IMR-90 (cell line): ENCODE measurements at regions not wholly inside any gene's neighbourhood (a gene's known extent, or its start where the extent isn't known, plus 50 kb on each side); places are given as distances from the start of the nearest gene placed in this dataset.

Source experiments
- ATAC-seq: fragments of 200-7000 bp; cut with Tn5 transposase; 2 replicates; pipeline ENCODE4 v1.9.1; 2020; ENCODE audit warnings: low read depth, mild to moderate bottlenecking, moderate library complexity
- BruUV-seq: library from RNA; stranded (reverse); fragments of 400-500 nt; replicated peaks from 2 replicates; lab custom pipeline; 2021; lab: Mats Ljungman, UMichigan
- CTCF ChIA-PET: fragments of 300-600 bp; formaldehyde crosslinking; extraction: SDS; loops from one replicate; lab custom pipeline; 2021; ENCODE audit warnings: antibody characterized with exemption; lab: Yijun Ruan, JAX
- POLR2A ChIA-PET: fragments of 300-600 bp; sonication (Branson Sonifier 250); formaldehyde crosslinking; loops from one replicate; lab custom pipeline; 2022; ENCODE audit warnings: antibody characterized with exemption; ENCODE audit not compliant: unreplicated experiment; lab: Charles Lee
- DNase-seq: peaks from one replicate; pipeline ENCODE4 v3.0.0; 2013
- H2AFZ ChIP-seq: replicated peaks from 2 replicates; pipeline ENCODE3; 2013; ENCODE audit warnings: low read length, mild to moderate bottlenecking; ENCODE audit not compliant: poor library complexity
- H2AK5ac ChIP-seq: 2 replicates; pipeline ENCODE4 v1.6.1; 2013; ENCODE audit warnings: low read depth, low read length, inconsistent platforms
- H2AK9ac ChIP-seq: replicated peaks from 2 replicates; pipeline ENCODE3; 2013; ENCODE audit warnings: mild to moderate bottlenecking, low read depth, low read length, moderate library complexity; ENCODE audit not compliant: poor library complexity
- H2BK120ac ChIP-seq: 2 replicates; pipeline ENCODE4 v1.6.1; 2013; ENCODE audit warnings: low read depth, low read length, inconsistent platforms
- H2BK15ac ChIP-seq: 3 replicates; pipeline ENCODE4 v1.6.1; 2013; ENCODE audit warnings: low read depth, low read length, inconsistent platforms
- H2BK20ac ChIP-seq: 2 replicates; pipeline ENCODE4 v1.6.1; 2013; ENCODE audit warnings: low read depth, mild to moderate bottlenecking, inconsistent platforms, low read length, moderate library complexity
- H2BK5ac ChIP-seq: 2 replicates; pipeline ENCODE4 v1.6.1; 2013; ENCODE audit warnings: mild to moderate bottlenecking, low read depth, low read length, inconsistent platforms; ENCODE audit not compliant: poor library complexity, severe bottlenecking
- H3K14ac ChIP-seq: replicated peaks from 2 replicates; pipeline ENCODE4 v1.6.1; 2013; ENCODE audit warnings: low read depth, low read length, inconsistent platforms
- H3K18ac ChIP-seq: 2 replicates; pipeline ENCODE4 v1.6.1; 2013; ENCODE audit warnings: low read depth, low read length, control low read depth
- H3K23ac ChIP-seq: 2 replicates; pipeline ENCODE4 v1.6.1; 2013; ENCODE audit warnings: low read depth, low read length, inconsistent platforms
- H3K27ac ChIP-seq: 2 replicates; pipeline ENCODE4 v1.5.1; 2013; ENCODE audit warnings: mild to moderate bottlenecking, control low read depth, low read length; ENCODE audit not compliant: insufficient read depth
- H3K27me3 ChIP-seq: 2 replicates; pipeline ENCODE4 v1.6.1; 2013; ENCODE audit warnings: low read length; ENCODE audit not compliant: control insufficient read depth, insufficient read depth
- H3K36me3 ChIP-seq: 2 replicates; pipeline ENCODE4 v1.6.1; 2013; ENCODE audit warnings: low read length, mixed read lengths; ENCODE audit not compliant: control insufficient read depth, insufficient read depth
- H3K4ac ChIP-seq: 2 replicates; pipeline ENCODE4 v1.6.1; 2013; ENCODE audit warnings: low read depth, low read length, inconsistent platforms
- H3K4me1 ChIP-seq: 2 replicates; pipeline ENCODE4 v1.6.1; 2013; ENCODE audit warnings: low read length, mixed read lengths; ENCODE audit not compliant: control insufficient read depth, insufficient read depth
- H3K4me2 ChIP-seq: 2 replicates; pipeline ENCODE4 v1.6.1; 2013; ENCODE audit warnings: low read depth, mild to moderate bottlenecking, control low read depth, low read length, moderate library complexity
- H3K4me3 ChIP-seq: 2 replicates; pipeline ENCODE4 v1.5.1; 2013; ENCODE audit warnings: low read depth, mild to moderate bottlenecking, control low read depth, low read length, moderate library complexity; ENCODE audit not compliant: insufficient read depth
- H3K56ac ChIP-seq: 2 replicates; pipeline ENCODE4 v1.6.1; 2013; ENCODE audit warnings: low read length, inconsistent platforms; ENCODE audit not compliant: insufficient read depth; ENCODE audit errors: extremely low read depth
- H3K79me1 ChIP-seq, 2 experiments: 2 replicates each; pipeline ENCODE4 v1.6.1; 2013; ENCODE audit warnings: low read length in 2 of 2, inconsistent platforms in 1 of 2, low read depth in 1 of 2
- H3K9ac ChIP-seq: 2 replicates; pipeline ENCODE4 v1.6.1; 2013; ENCODE audit warnings: low read depth, low read length, control low read depth
- H3K9me1 ChIP-seq: 2 replicates; pipeline ENCODE4 v1.6.1; 2013; ENCODE audit warnings: low read length, inconsistent platforms; ENCODE audit not compliant: insufficient read depth
- H3K9me3 ChIP-seq: 2 replicates; pipeline ENCODE4 v1.6.1; 2013; ENCODE audit warnings: low read length; ENCODE audit not compliant: control insufficient read depth, insufficient read depth
- H4K20me1 ChIP-seq: 2 replicates; pipeline ENCODE4 v1.6.1; 2013; ENCODE audit warnings: low read length, inconsistent platforms; ENCODE audit not compliant: insufficient read depth
- H4K5ac ChIP-seq: 2 replicates; pipeline ENCODE4 v1.6.1; 2013; ENCODE audit warnings: mild to moderate bottlenecking, low read depth, low read length, control low read depth
- H4K8ac ChIP-seq, 2 experiments: 2 replicates each; pipeline ENCODE4 v1.6.1; 2013; ENCODE audit warnings: low read depth in 2 of 2, low read length in 2 of 2, control low read depth in 1 of 2, inconsistent platforms in 1 of 2
- H4K91ac ChIP-seq: 2 replicates; pipeline ENCODE4 v1.6.1; 2013; ENCODE audit warnings: low read depth, low read length, inconsistent platforms; ENCODE audit not compliant: insufficient read depth
- BHLHE40 ChIP-seq: fragments of 150-350 bp; IDR thresholded peaks from 2 replicates; pipeline ENCODE4 v1.6.1; 2016; ENCODE audit warnings: mild to moderate bottlenecking, low read depth, low read length
- CEBPB ChIP-seq: IDR thresholded peaks from 2 replicates; pipeline ENCODE4 v1.6.1; 2012; ENCODE audit warnings: low read depth, low read length, improper control_type of control experiment
- CHD1 ChIP-seq: IDR thresholded peaks from 2 replicates; pipeline ENCODE4 v1.6.1; 2012; ENCODE audit warnings: low read depth, low read length, improper control_type of control experiment
- FOS ChIP-seq: fragments of 150-350 bp; IDR thresholded peaks from 2 replicates; pipeline ENCODE4 v1.6.1; 2016; ENCODE audit warnings: low read depth, low read length
- MAFK ChIP-seq: IDR thresholded peaks from 2 replicates; pipeline ENCODE4 v1.6.1; 2012; ENCODE audit warnings: low read depth, low read length, improper control_type of control experiment
- MAZ ChIP-seq: IDR thresholded peaks from 2 replicates; pipeline ENCODE4 v1.6.1; 2012; ENCODE audit warnings: low read depth, mild to moderate bottlenecking, low read length, improper control_type of control experiment, moderate library complexity, borderline replicate concordance
- MXI1 ChIP-seq: IDR thresholded peaks from 2 replicates; pipeline ENCODE4 v1.6.1; 2012; ENCODE audit warnings: low read depth, mild to moderate bottlenecking, low read length, moderate library complexity, borderline replicate concordance
- NFE2L2 ChIP-seq: fragments of 150-350 bp; IDR thresholded peaks from 2 replicates; pipeline ENCODE4 v1.6.1; 2016; ENCODE audit warnings: low read depth, mild to moderate bottlenecking, low read length
- POLR2A ChIP-seq: IDR thresholded peaks from 2 replicates; pipeline ENCODE4 v1.6.1; 2012; ENCODE audit warnings: mild to moderate bottlenecking, low read depth, low read length
- RAD21 ChIP-seq: IDR thresholded peaks from 2 replicates; pipeline ENCODE4 v1.6.1; 2012; ENCODE audit warnings: low read length, improper control_type of control experiment
- RCOR1 ChIP-seq: IDR thresholded peaks from 2 replicates; pipeline ENCODE4 v1.6.1; 2012; ENCODE audit warnings: mild to moderate bottlenecking, low read length, improper control_type of control experiment; ENCODE audit not compliant: insufficient replicate concordance
- RFX5 ChIP-seq: IDR thresholded peaks from 2 replicates; pipeline ENCODE4 v1.8.0; 2012; ENCODE audit warnings: low read depth, mild to moderate bottlenecking, low read length, moderate library complexity
- SMC3 ChIP-seq: fragments of 150-350 bp; IDR thresholded peaks from 2 replicates; pipeline ENCODE4 v1.6.1; 2016; ENCODE audit warnings: low read depth, mild to moderate bottlenecking, antibody characterized with exemption, low read length, moderate library complexity
- WGBS, 2 experiments: methylation state at CpG; one replicate each; pipeline versions ENCODE4 v1.1.5 to v1.1.7; 2013; ENCODE audit warnings: missing lambda C conversion rate in 2 of 2; ENCODE audit not compliant: insufficient read length in 1 of 2; ENCODE audit errors: extremely low coverage in 2 of 2; 5-methylcytosine and 5-hydroxymethylcytosine counted together
- dilution Hi-C: fragments of 300-500 bp; cut with HindIII; formaldehyde crosslinking; loops from one replicate; pipeline ENCODE4 v1.14.3; 2018; ENCODE audit warnings: low sequenced_read_pairs; ENCODE audit not compliant: unreplicated experiment
- in situ Hi-C: fragments of 300-500 bp; cut with MboI; formaldehyde crosslinking; loops from 3 replicates; pipeline ENCODE4 v1.14.3; 2019; ENCODE audit warnings: low sequenced_read_pairs, inconsistent platforms, mixed read lengths
- intact Hi-C: fragments of 100-400 bp; cut with micrococcal nuclease; formaldehyde crosslinking; loops from 2 replicates; pipeline ENCODE4 v1.10.0; 2022
- TF ChIP-seq, protein P1 (sequence below): fragments of 150-350 bp; IDR thresholded peaks from 2 replicates; pipeline ENCODE4 v1.6.1; 2017; ENCODE audit warnings: mild to moderate bottlenecking, antibody characterized with exemption, low read length, low read depth
- TF ChIP-seq, protein P2 (sequence below): fragments of 150-350 bp; IDR thresholded peaks from 2 replicates; pipeline ENCODE4 v1.6.1; 2016; ENCODE audit warnings: low read depth, mild to moderate bottlenecking, low read length, moderate library complexity, borderline replicate concordance
- TF ChIP-seq, protein P3 (sequence below): conservative IDR thresholded peaks from 2 replicates; pipeline ENCODE4 v1.5.1; 2012; ENCODE audit warnings: mild to moderate bottlenecking, low read depth, low read length, improper control_type of control experiment

DNA sequence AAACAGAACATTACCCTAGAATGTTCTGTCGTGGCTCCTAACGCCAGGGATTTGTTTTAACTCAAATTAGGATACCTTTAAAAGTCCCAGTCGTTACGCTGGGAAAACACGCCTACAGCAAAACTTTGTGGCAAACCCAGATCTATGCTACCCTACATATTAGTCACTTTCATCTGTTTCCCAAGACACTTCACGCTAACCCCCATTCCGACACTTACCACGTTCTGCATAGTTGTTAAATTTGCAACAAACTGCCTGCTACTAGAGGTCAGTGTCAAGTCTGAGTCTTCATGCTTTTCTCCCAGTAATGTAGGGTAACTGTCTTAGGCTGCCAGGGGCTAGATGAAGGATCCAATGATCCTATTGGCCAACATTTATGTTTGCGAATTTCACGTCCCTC lies 140.3 kb downstream of the RASEF start:
- no peak overlapping the region for H3K18ac ChIP-seq
- no TSS peak for BruUV-seq
- H4K8ac ChIP-seq: no peak overlapping the region
- ChIA-PET POLR2A (no interaction called here), CTCF (no interaction called here)
- no peaks in the 10 kb centered on the region; the same call in 1 of the 2 replicates for H3K27me3 ChIP-seq
- H4K91ac ChIP-seq: no peak overlapping the region
- H3K9me3 ChIP-seq: no peaks in the 10 kb centered on the region
- H3K14ac ChIP-seq: no peak overlapping the region
- H2BK120ac ChIP-seq: no peak overlapping the region
- dilution Hi-C loops: no loop called here
- DNase-seq (no peak), ATAC-seq (no peak)
- no peak overlapping the region for H3K4me3 ChIP-seq
- H4K5ac ChIP-seq: no peak overlapping the region
- no peak overlapping the region for H2AFZ ChIP-seq
- no peak overlapping the region for H3K4ac ChIP-seq
- no peak overlapping the region for H3K4me2 ChIP-seq
- H3K9ac ChIP-seq: no peak overlapping the region
- H3K4me1 ChIP-seq: no peaks in the 10 kb centered on the region
- H2BK15ac ChIP-seq: no peak overlapping the region
- H3K36me3 ChIP-seq: no peaks in the 10 kb centered on the region
- no peaks in the 10 kb centered on the region for H3K9me1 ChIP-seq
- H3K79me1 ChIP-seq: no peaks in the 10 kb centered on the region
- in situ Hi-C loops: no loop called here
- no peaks in the 10 kb centered on the region for H4K20me1 ChIP-seq
- H3K23ac ChIP-seq: no peak overlapping the region
- no peak overlapping the region for H2AK5ac ChIP-seq
- H2AK9ac ChIP-seq: no peak overlapping the region
- no peak overlapping the region for H3K56ac ChIP-seq
- H2BK5ac ChIP-seq: no peak overlapping the region
- WGBS, 2 experiments: no CpG with 5 or more reads among the region's 10 CpGs
- no peak for TF ChIP-seq MAFK
- TF ChIP-seq MXI1: no peak
- no peak for TF ChIP-seq RFX5
- TF ChIP-seq BHLHE40: no peak
- TF ChIP-seq FOS: no peak
- TF ChIP-seq CEBPB: no peak
- TF ChIP-seq MAZ: no peak
- no peak for TF ChIP-seq CHD1
- TF ChIP-seq NFE2L2: no peak
- no peak for TF ChIP-seq SMC3
- TF ChIP-seq, protein P1, sequence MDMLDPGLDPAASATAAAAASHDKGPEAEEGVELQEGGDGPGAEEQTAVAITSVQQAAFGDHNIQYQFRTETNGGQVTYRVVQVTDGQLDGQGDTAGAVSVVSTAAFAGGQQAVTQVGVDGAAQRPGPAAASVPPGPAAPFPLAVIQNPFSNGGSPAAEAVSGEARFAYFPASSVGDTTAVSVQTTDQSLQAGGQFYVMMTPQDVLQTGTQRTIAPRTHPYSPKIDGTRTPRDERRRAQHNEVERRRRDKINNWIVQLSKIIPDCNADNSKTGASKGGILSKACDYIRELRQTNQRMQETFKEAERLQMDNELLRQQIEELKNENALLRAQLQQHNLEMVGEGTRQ: no peak
- TF ChIP-seq RCOR1: no peak
- no peak for TF ChIP-seq RAD21
- TF ChIP-seq POLR2A: no peak
- TF ChIP-seq, protein P2, sequence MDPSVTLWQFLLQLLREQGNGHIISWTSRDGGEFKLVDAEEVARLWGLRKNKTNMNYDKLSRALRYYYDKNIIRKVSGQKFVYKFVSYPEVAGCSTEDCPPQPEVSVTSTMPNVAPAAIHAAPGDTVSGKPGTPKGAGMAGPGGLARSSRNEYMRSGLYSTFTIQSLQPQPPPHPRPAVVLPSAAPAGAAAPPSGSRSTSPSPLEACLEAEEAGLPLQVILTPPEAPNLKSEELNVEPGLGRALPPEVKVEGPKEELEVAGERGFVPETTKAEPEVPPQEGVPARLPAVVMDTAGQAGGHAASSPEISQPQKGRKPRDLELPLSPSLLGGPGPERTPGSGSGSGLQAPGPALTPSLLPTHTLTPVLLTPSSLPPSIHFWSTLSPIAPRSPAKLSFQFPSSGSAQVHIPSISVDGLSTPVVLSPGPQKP: no peak
- TF ChIP-seq, protein P3, sequence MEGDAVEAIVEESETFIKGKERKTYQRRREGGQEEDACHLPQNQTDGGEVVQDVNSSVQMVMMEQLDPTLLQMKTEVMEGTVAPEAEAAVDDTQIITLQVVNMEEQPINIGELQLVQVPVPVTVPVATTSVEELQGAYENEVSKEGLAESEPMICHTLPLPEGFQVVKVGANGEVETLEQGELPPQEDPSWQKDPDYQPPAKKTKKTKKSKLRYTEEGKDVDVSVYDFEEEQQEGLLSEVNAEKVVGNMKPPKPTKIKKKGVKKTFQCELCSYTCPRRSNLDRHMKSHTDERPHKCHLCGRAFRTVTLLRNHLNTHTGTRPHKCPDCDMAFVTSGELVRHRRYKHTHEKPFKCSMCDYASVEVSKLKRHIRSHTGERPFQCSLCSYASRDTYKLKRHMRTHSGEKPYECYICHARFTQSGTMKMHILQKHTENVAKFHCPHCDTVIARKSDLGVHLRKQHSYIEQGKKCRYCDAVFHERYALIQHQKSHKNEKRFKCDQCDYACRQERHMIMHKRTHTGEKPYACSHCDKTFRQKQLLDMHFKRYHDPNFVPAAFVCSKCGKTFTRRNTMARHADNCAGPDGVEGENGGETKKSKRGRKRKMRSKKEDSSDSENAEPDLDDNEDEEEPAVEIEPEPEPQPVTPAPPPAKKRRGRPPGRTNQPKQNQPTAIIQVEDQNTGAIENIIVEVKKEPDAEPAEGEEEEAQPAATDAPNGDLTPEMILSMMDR: no peak
- no peak overlapping the region for H2BK20ac ChIP-seq
- intact Hi-C loops: no loop called here
- H3K27ac ChIP-seq: no peak overlapping the region
